KG1 (cell line): ENCODE measurements at regions not wholly inside any gene's neighbourhood (a gene's known extent, or its start where the extent isn't known, plus 50 kb on each side); places are given as distances from the start of the nearest gene placed in this dataset.
"Not testable (repeated sequence)": the region's sequence is repeated elsewhere in the genome, so short reads cannot be mapped to it uniquely, and the experiment has no call there.

Experiments
- DNase-seq: peaks from one replicate; lab custom pipeline; 2025; lab: John Stamatoyannopoulos, UW

DNA sequence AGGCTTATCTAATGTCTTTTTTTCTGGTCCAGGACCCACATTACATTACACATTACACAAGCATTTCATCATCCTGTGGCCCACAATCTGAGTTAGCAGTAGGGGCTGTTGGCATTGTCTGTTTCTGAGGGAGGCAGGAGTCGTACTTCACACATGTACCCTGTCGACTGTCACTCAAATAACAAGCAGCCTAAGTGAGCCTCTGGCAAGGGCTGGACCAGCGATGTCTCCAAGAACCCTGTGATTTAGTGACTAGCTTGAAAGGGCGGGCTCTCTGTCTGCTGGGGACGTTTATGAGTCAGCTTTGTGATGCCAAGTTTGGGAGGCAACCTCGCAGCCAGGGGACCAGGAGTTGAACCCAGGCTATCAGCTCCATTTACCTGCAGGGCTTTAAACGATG is 251.4 kb downstream of the HS3ST3B1 start:
- DNase-seq: no peak

DNA sequence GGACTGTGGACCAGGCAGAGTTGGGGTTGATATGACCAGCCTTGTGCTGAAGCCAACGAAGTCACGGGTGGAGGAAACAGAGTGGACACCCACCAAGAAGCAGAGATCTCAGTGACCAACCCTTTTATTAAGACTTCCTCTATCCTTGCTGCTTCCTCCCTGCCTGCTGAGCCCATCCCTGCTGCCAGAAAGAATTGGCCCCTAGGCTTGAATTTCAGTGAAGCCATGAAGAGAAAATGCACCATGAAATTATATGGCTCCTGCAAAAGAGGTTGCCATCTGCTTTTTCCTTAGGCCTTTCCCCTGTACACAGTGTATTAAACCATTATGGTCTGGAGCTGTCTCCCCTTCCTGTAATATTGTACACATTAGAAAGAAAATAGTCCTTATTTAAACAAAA is 246.7 kb downstream of the HS3ST3B1 start:
- no peak for DNase-seq

DNA sequence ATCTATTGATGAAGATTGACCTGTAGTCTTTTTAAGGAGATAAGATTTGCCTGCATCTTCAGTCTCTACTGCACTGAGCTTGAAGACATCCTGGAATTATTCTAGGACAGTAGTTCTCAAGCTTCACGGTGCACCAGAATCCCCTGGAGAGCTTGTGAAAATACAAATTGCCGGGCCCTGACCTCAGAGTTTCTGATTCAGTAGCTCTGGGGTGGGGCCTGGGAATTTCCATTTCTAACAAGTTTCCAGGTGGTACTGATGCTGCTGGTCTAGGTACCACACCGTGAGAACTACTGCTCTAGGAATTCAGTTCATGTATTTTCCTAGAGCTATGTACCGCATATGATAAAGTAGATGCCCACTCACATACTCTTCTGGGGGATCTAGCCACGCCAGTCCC is 246.1 kb downstream of the HS3ST3B1 start:
- no peak for DNase-seq

DNA sequence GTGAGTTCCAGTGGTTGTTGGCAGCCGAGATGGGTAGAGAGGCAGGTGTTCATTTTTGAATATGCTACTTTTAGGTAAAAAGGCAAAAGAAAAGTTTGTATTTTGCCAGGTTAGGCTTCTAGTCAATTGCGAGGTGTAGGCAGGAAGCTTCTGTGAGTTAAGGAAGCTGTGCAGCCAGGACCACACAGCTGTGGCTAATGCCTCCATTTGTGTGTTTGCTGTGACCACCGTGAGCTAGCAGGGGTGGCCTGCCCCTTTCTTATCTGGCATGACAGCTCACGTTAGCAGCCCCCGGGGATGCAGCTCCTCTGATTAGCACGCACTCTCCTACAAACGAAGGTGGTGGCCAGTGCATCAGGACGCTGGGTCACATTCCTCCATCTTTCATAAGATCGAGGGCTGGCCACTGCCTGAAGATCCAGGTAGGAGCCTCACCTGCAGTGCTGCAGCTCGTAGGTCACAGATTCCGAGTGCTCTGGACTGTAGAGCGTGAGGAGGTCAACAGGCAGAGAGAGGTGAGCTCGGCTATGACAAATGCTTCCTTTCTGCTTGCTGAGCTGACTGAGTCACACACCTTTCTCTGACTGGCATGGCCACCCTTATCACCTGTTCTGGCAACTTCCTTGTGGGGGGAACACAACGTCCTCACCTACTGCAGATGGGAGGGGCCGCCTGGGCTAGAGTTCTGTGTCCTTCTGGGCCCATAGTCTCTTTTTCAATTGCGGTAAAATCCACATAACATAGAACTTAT is 244.4 kb downstream of the HS3ST3B1 start:
- DNase-seq: no peak

DNA sequence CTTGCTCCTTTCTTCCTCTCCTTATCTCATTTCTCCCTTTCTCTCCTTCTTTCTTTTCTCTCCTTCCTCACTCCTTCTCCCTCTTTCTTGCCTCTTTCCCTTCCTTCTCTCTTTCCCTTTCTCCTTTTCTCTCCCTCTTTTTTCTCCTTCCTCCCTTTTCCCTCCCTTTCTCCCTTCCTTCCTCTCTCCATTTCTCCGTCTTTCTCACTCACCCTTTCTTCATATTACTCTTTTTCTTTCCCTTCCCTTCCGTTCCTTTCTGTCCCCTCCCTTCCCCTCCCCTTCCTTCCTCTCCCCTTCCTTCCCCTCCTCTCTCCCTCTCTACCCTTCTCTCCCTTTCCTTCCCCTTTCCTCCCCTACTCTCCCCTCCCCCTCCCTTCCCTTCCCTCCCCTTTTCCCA is 240.8 kb downstream of the HS3ST3B1 start:
- DNase-seq: no peak

DNA sequence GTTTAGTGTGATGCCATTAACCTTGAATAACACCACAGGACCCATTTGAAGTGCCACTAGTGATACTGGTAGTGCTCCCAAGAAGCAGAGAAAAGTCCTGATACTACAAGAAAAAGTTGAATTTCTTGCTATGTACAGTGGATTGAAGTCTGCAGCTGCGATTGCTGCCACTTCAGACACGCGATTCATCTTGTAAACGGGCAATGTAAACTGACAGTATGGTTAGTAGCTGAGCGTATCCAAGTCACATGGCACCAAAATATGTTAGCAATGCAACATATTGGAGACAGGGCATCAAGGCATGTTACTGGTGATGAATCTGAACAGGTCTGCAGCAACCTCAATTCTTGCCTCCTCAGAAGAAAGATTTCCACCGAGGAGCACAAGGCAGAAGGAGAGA is 238.9 kb downstream of the HS3ST3B1 start:
- DNase-seq: no peak

DNA sequence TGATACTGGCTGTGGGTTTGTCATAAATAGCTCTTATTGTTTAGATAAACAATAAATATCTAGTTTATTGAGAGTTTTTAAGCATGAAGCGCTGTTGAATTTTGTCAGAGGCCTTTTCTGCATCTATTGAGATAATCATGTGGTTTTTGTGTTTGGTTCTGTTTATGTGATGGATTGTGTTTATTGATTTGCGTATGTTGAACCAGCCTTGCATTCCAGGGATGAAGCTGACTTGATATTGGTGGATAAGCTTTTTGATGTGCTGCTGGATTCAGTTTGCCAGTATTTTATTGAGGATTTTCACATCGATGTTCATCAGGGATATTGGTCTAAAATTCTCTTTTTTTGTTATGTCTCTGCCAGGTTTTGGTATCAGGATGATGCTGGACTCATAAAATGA is 231.4 kb downstream of the HS3ST3B1 start:
- not testable (repeated sequence) for DNase-seq

DNA sequence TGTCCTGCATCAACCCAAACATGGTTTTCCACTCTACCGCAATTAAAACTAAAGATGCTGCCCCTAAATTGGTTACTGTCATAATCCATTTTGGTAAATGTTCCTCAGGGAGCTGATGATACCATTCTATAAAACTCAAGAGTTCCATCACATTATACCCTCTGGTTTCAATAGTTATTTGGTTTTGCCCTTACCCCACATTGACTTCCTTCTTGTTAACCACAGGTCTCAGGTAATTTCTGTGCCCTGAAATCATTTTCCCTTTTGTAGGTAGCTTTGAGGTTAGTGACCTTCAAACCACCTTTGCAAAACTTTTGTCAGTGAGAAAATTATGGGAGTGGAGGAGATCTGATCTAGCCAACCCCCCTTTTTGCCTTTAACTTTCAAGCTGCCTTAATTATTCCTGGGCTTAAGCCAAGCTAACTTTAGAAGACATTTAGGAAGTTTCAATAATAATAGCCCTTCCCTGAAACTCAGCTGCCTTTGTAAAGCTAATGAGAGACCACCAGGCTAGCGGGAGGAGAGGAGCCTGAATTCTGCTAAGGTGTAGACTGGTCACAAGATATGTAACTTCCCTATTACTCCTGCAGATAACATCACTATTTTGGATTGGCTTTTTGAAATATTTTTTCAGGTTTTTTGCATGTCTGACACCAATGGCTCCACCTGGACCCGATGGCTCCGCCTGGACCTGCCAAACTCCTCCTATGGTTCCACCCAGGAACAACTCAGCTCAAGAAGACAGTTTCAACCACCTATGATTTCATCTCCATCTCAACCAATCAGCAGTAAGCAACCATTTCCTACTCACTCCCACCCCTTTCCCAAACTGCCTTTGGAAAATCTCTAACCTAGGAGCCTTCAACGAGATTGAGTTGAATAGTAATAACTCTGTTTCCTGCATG is 224.9 kb downstream of the HS3ST3B1 start:
- DNase-seq: no peak

DNA sequence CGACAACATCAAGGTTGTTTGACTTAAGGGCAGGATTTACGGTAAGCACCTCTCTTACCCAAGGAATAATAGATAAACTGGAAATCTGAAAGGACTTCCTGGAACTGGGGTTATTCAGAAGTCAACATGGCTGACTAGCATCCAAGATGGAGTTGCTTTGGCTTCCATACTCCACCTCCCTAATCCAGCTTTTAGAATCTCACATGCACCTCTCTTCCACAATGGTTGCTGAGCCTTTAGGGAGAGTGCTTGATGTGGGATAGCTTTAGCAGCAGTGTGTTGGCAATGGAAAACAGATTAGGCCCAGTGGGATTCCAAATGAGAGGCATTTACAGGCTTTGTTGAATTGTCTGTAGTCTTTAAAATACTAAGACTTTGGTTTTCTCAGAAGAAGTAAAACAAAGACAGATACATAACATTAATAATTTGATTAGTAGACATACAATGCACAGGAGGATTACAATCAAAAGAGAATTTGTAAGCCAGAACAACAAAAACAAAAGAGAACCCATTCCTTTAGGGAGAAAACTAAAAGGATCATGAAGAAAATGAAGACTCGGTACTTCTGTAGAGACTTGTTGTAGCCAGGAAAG is 222.0 kb downstream of the HS3ST3B1 start:
- DNase-seq: no peak

DNA sequence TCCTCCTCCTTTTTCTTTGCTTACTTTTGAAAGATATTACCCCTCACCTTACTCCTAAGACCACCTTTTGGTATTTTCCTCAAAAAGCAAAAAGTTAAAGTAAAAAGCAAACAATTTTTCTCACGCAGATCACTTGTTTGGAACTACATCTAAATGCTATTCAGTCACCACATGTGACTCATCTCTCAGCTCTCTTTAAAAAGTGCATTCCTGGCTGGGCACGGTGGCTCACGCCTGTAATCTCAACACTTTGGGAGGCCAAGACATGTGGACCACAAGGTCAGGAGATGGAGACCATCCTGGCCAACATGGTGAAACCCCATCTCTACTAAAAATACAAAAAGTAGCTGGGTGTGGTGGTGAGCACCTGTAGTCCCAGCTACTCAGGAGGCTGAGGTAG is 218.0 kb downstream of the HS3ST3B1 start:
- DNase-seq: not testable (repeated sequence)

DNA sequence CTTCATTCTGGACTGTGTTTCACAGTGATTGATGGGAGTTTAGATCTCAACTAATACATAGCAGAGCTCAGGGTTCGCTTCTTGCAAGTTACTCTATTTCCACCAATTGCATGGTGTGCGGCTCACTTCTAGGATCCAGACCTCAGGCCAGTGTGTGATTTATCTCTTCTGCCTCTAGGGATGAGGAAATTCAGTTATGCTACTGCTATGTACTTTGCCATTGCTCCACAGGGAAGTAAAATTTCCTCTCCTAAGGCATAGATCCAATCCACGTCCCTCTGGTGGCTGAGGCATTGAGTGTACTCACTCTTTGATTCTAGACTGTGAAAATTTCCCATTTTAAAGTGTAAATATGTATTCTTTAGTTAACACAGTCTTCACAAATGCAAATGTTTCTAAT is 214.1 kb downstream of the HS3ST3B1 start:
- no peak for DNase-seq

DNA sequence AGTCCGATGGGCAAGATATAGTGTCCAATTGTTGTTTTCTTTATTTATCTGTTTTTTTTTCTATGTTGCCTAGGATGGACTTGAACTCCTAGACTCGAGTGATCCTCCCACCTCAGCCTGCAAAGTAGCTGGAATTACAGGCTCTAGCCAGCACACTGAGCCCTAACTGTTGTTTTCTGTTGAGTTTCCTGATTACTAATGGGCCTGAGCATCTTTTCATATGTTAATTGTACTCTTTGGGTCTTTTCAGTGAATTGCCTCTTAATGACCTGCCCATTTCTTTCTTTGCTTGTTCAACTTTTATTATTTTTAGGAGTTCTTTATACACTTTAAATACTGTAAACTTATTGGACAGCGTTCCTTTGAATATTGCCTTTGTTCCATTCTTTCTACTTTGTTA is 213.0 kb downstream of the HS3ST3B1 start:
- DNase-seq: no peak

DNA sequence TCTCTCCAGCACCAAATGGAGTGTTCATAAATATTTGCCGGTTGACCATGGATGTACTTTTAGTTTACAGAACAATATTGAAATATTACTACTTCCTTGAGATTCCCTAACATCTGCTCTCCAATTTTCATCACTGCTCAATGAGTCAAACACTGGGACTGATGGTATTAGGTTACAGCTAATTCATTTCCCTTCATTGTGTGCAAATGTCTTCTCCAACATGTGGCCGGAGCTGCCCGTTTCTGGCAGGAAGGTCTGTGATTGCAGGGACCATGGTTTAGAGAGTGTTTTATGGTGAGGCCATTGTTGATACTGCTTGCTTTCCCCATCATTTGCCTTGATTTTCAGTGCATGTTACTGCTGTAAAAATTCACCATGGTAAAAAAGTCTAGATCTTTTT is 209.3 kb downstream of the HS3ST3B1 start:
- no peak for DNase-seq

DNA sequence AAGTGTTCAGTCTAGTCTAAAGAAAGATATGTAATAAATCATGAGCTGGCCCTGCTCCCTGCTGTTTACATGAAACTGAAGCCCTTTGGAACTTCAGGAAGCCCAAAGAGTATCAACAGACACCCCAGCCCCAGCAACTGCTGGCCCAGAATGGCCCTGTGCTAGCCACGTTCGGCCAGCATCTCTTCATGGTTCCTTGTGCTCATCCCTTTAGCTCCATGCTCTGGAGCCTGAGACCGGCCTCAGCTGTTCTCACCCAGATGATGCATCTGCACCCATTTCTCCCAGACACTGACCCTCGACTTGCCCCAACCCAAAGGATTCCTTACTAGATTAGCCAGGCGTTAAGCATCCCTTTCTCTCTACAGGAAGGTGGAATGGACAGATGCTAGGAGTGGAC is 207.3 kb downstream of the HS3ST3B1 start:
- no peak for DNase-seq

DNA sequence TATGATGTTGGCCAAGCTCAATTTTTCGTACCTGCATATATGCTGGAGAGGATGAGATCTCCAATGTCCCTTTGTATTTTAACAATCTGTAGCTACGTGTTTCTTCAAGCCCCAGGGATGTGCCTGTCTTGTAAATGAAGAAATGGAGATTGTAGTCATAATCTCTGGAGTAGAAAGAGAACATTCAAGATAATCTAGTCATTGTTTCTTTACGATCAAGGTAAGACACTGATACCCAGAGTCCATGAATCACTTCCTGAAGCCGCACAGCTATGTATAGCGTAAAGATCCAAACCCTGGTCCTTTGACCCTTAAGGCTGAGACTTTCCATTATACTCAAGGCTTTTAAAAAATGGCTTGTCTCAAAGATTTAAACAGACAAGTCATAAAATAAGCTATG is 205.5 kb downstream of the HS3ST3B1 start:
- DNase-seq: no peak

DNA sequence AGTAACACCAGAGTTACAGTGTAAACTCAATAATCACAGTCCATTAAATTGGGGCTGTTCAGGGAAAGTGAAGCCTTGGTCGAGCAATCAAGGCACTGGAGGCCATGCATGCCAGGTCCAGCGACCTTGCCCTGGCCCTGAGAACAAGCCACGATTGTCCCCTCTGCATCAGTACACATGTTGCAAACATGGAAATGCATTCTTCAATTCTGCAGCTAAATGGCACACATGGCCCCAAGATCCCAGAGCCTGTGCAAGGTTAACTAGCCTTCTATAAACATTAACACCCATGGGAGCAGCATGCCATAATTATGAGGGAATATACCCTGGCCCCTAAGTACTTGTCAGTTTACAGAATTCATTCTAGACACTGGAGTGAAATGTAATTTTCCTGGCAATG is 204.7 kb downstream of the HS3ST3B1 start:
- no peak for DNase-seq

DNA sequence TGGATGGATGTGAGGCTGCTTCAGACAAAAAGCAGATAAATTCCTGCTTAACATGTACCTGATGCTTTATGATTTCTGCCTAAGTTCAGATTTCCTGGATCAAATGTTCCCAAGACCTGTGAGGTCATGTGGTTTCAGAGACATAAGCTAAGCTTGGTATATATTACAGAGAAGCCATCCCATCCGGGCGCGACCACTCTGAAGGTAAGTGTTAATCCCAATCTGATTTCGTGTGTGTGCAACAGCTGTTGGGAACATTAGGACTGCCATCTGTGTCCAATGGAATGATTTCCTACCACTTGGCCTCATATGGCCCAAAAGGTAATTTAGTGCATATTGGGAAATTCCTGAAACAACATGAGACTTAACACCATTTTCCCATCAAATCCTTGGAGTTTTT is 199.1 kb downstream of the HS3ST3B1 start:
- DNase-seq: no peak

DNA sequence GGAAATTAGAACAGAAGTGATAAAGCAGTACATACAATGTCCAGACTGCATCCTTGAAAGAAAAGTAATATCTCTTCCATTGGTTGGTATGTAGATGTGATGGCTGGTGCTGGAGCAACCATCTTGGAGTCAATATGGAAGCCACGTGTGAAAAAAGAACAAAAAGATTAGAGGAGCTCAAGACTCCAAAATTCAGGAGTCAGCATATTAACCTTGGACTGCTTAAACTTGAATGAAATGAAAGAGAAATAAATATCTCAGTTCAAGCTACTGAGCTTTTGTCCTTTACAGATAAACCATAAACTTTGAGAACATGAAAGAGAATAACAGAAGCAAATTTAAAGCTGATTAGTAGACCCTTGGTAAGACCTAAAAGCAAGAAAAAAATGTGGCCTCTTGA is 197.9 kb downstream of the HS3ST3B1 start:
- no peak for DNase-seq

DNA sequence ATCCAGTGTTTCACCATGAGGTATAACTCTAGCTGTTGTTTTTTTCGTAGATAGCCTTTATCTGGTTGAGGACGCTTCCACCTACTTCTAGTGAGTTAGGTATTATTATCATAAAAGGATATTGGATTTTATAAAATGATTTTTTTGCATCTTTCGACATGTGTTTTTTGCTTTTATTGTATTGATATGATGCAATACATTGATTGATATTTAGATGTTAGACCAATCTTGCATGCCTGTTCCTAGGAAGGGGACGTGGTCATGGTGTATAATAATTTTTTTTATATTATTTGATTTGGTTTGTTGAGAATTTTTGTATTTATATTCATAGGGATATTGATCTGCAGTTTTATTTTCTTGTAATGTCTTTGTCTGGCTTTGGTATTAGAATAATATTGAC is 193.3 kb downstream of the HS3ST3B1 start:
- no peak for DNase-seq

DNA sequence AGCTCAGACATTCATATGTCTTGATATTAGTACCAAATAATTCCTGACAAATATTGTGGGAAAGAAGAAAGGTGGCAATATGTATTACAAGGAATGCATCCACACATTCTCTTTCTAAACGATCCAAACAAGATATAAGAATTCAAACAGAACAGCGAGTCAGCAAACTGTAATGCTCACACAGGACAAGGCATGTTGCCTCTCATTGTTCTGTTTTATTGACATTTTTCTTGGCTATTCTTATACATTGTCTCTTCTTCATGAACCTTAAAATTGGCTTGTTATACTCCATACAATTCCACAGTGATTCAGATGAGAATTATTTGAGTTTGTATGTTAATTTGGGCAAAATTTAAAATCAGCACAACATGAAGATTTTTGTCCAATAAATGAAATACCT is 189.1 kb downstream of the HS3ST3B1 start:
- no peak for DNase-seq

DNA sequence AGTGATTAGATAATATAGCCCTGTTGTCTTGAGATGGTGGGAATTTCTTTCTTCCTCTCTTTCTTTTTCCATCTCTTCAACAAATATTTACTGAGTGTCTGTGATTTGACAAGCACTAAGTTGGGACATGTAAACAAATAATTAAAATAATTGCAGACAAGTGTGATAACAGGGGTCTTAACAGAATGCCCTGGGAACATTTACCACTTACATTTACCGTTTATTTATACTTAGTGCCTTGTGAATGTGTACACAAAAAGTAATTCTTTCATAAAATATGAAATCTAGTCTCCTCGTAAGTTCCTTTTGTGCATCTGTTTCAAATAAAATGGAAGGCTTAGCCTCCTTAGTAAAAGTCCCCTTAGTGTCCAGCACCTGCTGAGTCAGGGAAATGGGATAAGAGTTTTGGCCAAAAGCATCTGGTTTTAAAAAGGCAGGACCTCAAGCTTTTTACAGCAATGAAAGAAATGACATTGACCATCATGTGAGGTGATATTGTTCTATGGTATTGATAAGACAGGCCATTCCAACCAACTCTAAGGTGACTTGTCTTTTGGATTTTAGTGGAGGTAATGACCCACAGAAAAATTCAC is 188.2 kb downstream of the HS3ST3B1 start:
- DNase-seq: no peak

DNA sequence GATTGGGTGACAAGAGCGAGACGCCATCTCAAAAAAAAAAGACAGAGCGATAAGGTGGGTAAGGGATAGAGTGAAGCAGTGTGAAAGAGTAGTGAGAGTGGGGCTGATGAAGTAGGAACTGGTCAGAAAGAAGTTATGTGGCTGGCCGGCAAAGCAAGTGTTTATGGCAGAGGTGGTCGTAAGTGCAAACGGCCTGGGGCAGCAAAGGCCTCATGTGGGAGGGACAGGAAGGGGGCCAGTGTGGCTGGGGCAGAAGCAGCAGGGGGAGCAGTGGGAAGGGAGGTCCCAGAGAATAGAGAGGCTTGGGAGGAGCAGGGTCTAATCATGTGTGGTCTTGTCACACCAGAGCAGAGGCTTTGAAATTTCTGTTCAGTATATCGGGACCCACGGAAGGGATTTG is 186.2 kb downstream of the HS3ST3B1 start:
- no peak for DNase-seq

DNA sequence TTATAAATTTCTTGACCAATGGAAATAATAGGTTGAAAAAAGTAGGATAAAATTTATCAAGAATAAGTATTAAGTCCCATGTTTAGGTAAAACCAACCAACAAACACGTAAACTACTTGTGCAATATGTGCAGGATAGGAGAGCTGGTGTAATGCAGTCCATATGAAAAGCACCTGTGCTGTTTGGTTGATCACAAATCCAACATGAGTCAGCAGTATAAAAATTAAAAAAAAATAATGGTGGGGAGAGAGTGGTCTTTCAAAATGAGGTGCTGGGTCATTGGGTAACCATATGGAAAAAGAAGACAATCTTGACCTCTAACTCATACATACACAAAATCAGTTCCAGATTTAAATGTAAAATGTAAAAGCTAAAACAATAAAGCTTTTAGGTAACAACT is 181.8 kb downstream of the HS3ST3B1 start:
- DNase-seq: no peak
